Adrenal gland (tissue), 9 donors: ENCODE measurements at regions not wholly inside any gene's neighbourhood (a gene's known extent, or its start where the extent isn't known, plus 50 kb on each side); places are given as distances from the start of the nearest gene placed in this dataset.

ENCODE experiments used
- DNase-seq, 7 donors: peaks; one replicate each; pipeline ENCODE4 v3.0.0-alpha.2; 2019 to 2020
- H3K27ac ChIP-seq, 5 donors: fragments of 200-600 bp; sonication (generic) in 4 of 5; 1 replicate in 3 of 5; 2 replicates in 2 of 5; pipeline versions ENCODE4 v1.5.1 to v1.8.0; 2016 to 2020; ENCODE audit warnings: mild to moderate bottlenecking in 1 of 5
- H3K27me3 ChIP-seq: fragments of 200-600 bp; 2 replicates; pipeline ENCODE4 v1.8.0; 2021
- H3K36me3 ChIP-seq, 2 donors: fragments of 200-600 bp; replicated peaks in 1 of 2; 1 replicate in 1 of 2; 2 replicates in 1 of 2; pipeline versions ENCODE4 v1.5.1 to v1.8.0; 2018 to 2022
- H3K4me1 ChIP-seq, 2 donors: fragments of 200-600 bp; replicated peaks in 1 of 2; 1 replicate in 1 of 2; 2 replicates in 1 of 2; pipeline versions ENCODE4 v1.5.1 to v1.8.0; 2018 to 2021
- H3K4me3 ChIP-seq, 4 donors: fragments of 200-600 bp; sonication (generic) in 3 of 4; one replicate each; pipeline ENCODE4 v1.5.1; 2016 to 2018
- H3K9me3 ChIP-seq, 3 donors: fragments of 200-600 bp; sonication (generic) in 1 of 3; replicated peaks in 1 of 3; 1 replicate in 2 of 3; 2 replicates in 1 of 3; pipeline versions ENCODE4 v1.5.1 to v1.8.0; 2016 to 2021
- CTCF ChIP-seq, 6 experiments: fragments of 450-650 bp in 4 of 6; fragments of 200-600 bp in 2 of 6; sonication (generic) in 1 of 6; IDR thresholded peaks; 1 replicate in 5 of 6; 2 replicates in 1 of 6; pipeline versions ENCODE4 v1.5.1 to v1.8.0; 2016 to 2021; ENCODE audit warnings: antibody characterized with exemption in 6 of 6, mild to moderate bottlenecking in 2 of 6, moderate library complexity in 1 of 6
- POLR2A ChIP-seq, 2 donors: fragments of 450-650 bp; IDR thresholded peaks; one replicate each; pipeline ENCODE4 v1.6.1; 2017; ENCODE audit warnings: antibody characterized with exemption in 2 of 2, mild to moderate bottlenecking in 2 of 2, moderate library complexity in 1 of 2
- WGBS, 4 donors: extraction: QIAGEN DNeasy Blood & Tissue Kit in 2 of 4; methylation state at CpG; one replicate each; pipeline versions ENCODE4 v1.1.5 to v1.1.7; 2013 to 2017; 5-methylcytosine and 5-hydroxymethylcytosine counted together
- intact Hi-C, 2 donors: fragments of 100-400 bp; cut with DNase I; formaldehyde crosslinking; loops; one replicate each; pipeline versions ENCODE4 v1.14.1 to v1.15.0; 2022 to 2023
- microRNA counts, 2 donors: library from miRNA; unstranded; fragments of <30 nt; microRNA quantifications; one replicate each; lab custom pipeline; 2016
- microRNA-seq, 3 donors: library from miRNA; unstranded; fragments of <30 nt; microRNA quantifications; one replicate each; pipeline ENCODE4, GENCODE V29; 2017 to 2020
- small RNA-seq, 2 donors: library from RNA; depleted of rRNA; stranded (forward); fragments of <200 nt; gene quantifications; one replicate each; pipeline ENCODE3, GENCODE V24; 2016
- donor health status: healthy with polysubstance abuse.
- donor health status: Bipolar disorder and iron deficiency.
- donor health status: DM: yes; HTN: yes; CAD: no.
- donor health status: DM: no; HTN: no; CAD: no.
- donor health status: DM: no; HTN: no; CAD: no.

- no peaks in the 10 kb centered on the region for H3K27me3 ChIP-seq
- no peaks in the 10 kb centered on the region for H3K36me3 ChIP-seq
- DNase-seq: peak; percentile 41 to 76 (median 56)
- H3K4me3 ChIP-seq: no peak overlapping the region
- peaks cover 24 to 37% of the 10 kb centered on the region in 2 donors for H3K4me1 ChIP-seq
- H3K9me3 ChIP-seq: no peaks in the 10 kb centered on the region
- 39 to 68% (median 54%) methylated on average over 7 to 8 of the region's 8 CpGs for WGBS, 4 donors
- intact Hi-C loops: loop anchor here in 1 of 2 donors (10.0 kb wide), 1 partner anchor 211 kb away; no protein-coding TSS in a partner anchor
- H3K27ac ChIP-seq: no peak overlapping the region
- no peak for TF ChIP-seq CTCF (IDR thresholded peaks at IDR 0.05)
- TF ChIP-seq POLR2A (IDR thresholded peaks at IDR 0.05): no peak
Measured at GRCh38 chr1:94593611-94594010, 52.1 kb upstream of the F3 start.

- Histone ChIP-seq H3K27ac (no peak overlapping the region), H3K27me3 (no peaks in the 10 kb centered on the region), H3K9me3 (no peaks in the 10 kb centered on the region), H3K4me3 (no peak overlapping the region), H3K4me1 (peaks cover 24 to 37% of the 10 kb centered on the region in 2 donors), H3K36me3 (no peaks in the 10 kb centered on the region)
- no peak for TF ChIP-seq CTCF (IDR thresholded peaks at IDR 0.05)
- TF ChIP-seq POLR2A (IDR thresholded peaks at IDR 0.05): no peak
- DNase-seq: no peak
- intact Hi-C loops: loop anchor here in 1 of 2 donors (10.0 kb wide), 1 partner anchor 212 kb away; no protein-coding TSS in a partner anchor
- 93 to 100% (median 97%) methylated on average over 2 of the region's 2 CpGs for WGBS, 4 donors
Measured at GRCh38 chr1:94592571-94592920, 51.0 kb upstream of the F3 start.

GRCh38 chr1:94591823-94592570 lies 50.4 kb upstream of the F3 start:
- Histone ChIP-seq H3K4me3 (no peak overlapping the region), H3K36me3 (no peaks in the 10 kb centered on the region), H3K9me3 (no peaks in the 10 kb centered on the region), H3K4me1 (peaks cover 24 to 37% of the 10 kb centered on the region in 2 donors), H3K27ac (peak overlapping the region in 3 of 5 donors; percentile 64 to 85 (median 78)), H3K27me3 (no peaks in the 10 kb centered on the region)
- WGBS, 4 donors: 87 to 94% (median 93%) methylated on average over 7 of the region's 7 CpGs
- peak in 1 of 7 donors; percentile 49 for DNase-seq
- TF ChIP-seq CTCF (IDR thresholded peaks at IDR 0.05) (no peak), POLR2A (IDR thresholded peaks at IDR 0.05) (no peak)
- intact Hi-C loops: loop anchor here in 1 of 2 donors (10.0 kb wide), 1 partner anchor 213 kb away; no protein-coding TSS in a partner anchor

MicroRNAs in the stretch of these regions (microRNA counts, 767-probe panel; counts per million panel counts)
- 0 counts per million in 2 donors for microRNA hsa-miR-378g (lab: Ali Mortazavi, UCI)

Small RNA genes in the stretch of these regions (microRNA-seq; reads per million reads assigned to microRNA genes)
- gene MIR378G: 0 reads per million in 3 donors

Small RNA genes in the stretch of these regions (small RNA-seq; reads per million reads assigned to genes)
- 0 reads per million in 2 donors for gene MIR378G
